Esophagus muscularis mucosa (tissue), 4 donors: ENCODE measurements at regions not wholly inside any gene's neighbourhood (a gene's known extent, or its start where the extent isn't known, plus 50 kb on each side); places are given as distances from the start of the nearest gene placed in this dataset.

Experiments used
- CTCF ChIP-seq, 3 experiments: fragments of 200-600 bp in 2 of 3; fragments of 450-650 bp in 1 of 3; sonication (generic) in 2 of 3; IDR thresholded peaks; one replicate each; pipeline ENCODE4 v1.5.1; 2017 to 2019; ENCODE audit warnings: antibody characterized with exemption in 3 of 3, mild to moderate bottlenecking in 2 of 3, moderate library complexity in 1 of 3
- EP300 ChIP-seq: sonication (generic); formaldehyde crosslinking; IDR thresholded peaks from one replicate; pipeline ENCODE4 v1.6.1; 2017; ENCODE audit warnings: antibody characterized with exemption
- POLR2A ChIP-seq: fragments of 450-650 bp; IDR thresholded peaks from one replicate; pipeline ENCODE4 v1.6.1; 2017; ENCODE audit warnings: antibody characterized with exemption, moderate library complexity, mild to moderate bottlenecking, low read depth
- POLR2AphosphoS5 ChIP-seq, 2 donors: sonication (generic); formaldehyde crosslinking; IDR thresholded peaks; one replicate each; pipeline ENCODE4 v1.6.1; 2017; ENCODE audit warnings: antibody characterized with exemption in 2 of 2

- no peak for TF ChIP-seq CTCF (IDR thresholded peaks at IDR 0.05)
- no peak for TF ChIP-seq EP300
- no peak for TF ChIP-seq POLR2AphosphoS5 (IDR thresholded peaks at IDR 0.05)
- TF ChIP-seq POLR2A = no peak
Measured at GRCh38 chr4:4613126-4613465, 71.2 kb upstream of the STX18 start.
